HG03064 (cell line): ENCODE measurements at regions not wholly inside any gene's neighbourhood (a gene's known extent, or its start where the extent isn't known, plus 50 kb on each side); places are given as distances from the start of the nearest gene placed in this dataset.
"Not testable (repeated sequence)": the region's sequence is repeated elsewhere in the genome, so short reads cannot be mapped to it uniquely, and the experiment has no call there.

Experiments used
- ATAC-seq: cut with Tn5 transposase; IDR thresholded peaks from one replicate; pipeline ENCODE4 v1.9.1; 2021; ENCODE audit warnings: low read depth; ENCODE audit not compliant: unreplicated experiment

DNA sequence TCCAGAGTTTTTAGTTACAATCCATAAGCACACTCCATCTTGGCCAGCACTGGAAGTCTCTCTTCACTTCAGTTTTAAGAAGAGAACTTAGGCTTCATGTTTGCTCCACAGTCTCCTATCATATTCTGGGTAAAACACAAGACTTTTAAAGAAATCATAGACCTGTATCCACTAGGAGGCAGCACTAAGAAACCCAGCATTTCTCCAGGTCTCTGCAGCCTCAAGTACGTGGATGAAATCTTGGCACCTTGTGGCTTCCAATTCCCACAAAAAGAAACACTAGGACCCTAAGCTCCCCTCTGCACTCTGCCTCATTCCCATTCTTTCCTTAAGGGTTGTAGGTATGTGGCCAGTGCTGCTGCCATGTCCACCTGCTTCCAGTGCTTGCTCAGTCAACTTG is 367.3 kb upstream of the CASK start:
- no peak for ATAC-seq

- no peak for ATAC-seq
Observed at GRCh38 chrX:42289492-42290385, 366.4 kb upstream of the CASK start.

DNA sequence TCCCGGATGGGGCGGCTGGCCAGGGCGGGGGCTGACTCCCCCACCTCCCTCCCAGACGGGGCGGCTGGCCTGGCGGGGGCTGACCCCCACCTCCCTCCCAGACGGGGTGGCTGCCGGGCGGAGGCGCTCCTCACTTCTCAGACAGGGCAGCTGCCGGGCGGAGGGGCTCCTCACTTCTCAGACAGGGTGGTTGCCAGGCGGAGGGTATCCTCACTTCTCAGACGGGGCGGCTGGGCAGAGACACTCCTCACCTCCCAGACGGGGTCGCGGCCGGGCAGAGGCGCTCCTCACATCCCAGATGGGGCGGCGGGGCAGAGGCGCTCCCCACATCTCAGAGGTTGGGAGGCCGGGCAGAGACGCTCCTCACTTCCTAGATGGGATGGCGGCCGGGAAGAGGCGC is 362.3 kb upstream of the CASK start:
- not testable (repeated sequence) for ATAC-seq

DNA sequence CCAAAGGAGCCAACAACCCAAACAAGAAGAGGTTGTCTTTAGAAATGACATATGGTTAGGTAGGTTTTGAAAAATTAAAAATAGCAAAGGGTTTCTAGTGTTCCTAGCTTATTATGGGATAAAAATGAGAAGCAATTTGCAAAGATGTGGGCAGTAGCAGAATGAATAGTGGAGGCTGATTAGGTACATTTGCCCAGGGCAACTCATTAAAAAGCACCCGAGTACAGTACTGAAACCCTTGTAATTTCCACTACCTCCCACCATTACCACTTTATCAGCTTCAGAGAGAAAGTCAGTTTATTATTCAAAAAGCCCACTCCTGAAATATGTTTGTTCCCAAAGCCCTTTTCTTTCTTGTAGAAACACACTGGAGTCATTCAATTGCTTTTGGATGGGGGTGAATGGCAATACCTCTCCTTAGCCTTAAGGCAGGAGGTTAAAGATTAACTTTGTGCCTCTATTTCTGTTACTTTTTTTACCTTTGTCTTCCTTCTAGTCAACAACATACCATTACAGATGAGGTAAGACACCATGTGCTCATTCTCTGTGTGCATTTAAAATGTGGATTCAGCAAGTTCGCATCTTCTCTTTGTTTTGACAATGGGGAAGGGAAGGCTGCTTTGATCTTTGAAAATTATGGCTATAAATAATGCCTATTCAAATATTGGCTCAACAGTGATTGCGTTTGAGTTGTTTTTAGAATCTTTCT is 353.8 kb upstream of the CASK start:
- no peak for ATAC-seq

GRCh38 chrX:42274151-42274550 is 350.8 kb upstream of the CASK start:
- no peak for ATAC-seq

- ATAC-seq: no peak
Observed at GRCh38 chrX:42273387-42273786, 350.0 kb upstream of the CASK start.

GRCh38 chrX:42269186-42269585 is 345.8 kb upstream of the CASK start:
- ATAC-seq: no peak

DNA sequence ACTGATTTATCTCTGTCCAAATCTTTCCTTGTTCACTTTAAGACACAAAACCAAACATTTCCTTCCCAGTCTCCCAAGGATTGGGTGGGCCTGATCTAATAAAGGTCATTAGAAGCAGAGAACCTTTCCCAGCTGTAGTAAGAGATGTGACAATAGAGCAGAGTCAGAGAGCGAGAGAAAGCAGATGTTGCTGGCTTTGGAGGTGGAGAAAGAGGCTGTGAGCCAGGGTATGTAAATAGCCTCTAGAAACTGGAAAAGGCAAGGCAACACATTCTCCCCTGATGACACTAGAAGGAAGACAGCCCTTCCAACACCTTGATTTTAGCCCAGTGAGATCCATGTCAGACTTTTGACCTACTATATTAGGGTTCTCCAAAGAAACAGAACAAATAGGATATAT is 337.5 kb upstream of the CASK start:
- ATAC-seq: no peak

- no peak for ATAC-seq
Observed at GRCh38 chrX:42248226-42248625, 324.9 kb upstream of the CASK start.

DNA sequence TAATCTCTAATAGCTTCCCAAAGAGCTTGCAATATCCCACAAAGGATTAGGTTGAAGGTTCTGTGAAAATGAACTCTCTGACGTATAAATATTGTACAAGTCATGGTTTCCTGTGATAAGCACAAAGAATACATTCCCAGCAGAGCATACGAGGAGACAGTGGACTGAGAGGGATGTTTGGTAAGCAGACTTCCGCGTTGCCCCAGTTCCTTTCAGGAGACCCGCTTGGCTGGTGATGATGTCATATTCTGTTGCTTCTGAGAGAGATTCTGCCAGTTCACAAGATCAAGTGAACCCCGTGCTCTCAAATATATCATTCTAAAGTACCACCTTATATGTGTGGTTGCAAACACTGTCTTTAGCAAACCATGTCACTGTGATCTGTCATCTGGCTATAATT is 323.9 kb upstream of the CASK start:
- no peak for ATAC-seq

- ATAC-seq: no peak
Observed at GRCh38 chrX:42246814-42247213, 323.5 kb upstream of the CASK start.

- ATAC-seq: no peak
Observed at GRCh38 chrX:42242004-42242403, 318.6 kb upstream of the CASK start.

GRCh38 chrX:42241421-42241820 is 318.1 kb upstream of the CASK start:
- ATAC-seq: no peak

DNA sequence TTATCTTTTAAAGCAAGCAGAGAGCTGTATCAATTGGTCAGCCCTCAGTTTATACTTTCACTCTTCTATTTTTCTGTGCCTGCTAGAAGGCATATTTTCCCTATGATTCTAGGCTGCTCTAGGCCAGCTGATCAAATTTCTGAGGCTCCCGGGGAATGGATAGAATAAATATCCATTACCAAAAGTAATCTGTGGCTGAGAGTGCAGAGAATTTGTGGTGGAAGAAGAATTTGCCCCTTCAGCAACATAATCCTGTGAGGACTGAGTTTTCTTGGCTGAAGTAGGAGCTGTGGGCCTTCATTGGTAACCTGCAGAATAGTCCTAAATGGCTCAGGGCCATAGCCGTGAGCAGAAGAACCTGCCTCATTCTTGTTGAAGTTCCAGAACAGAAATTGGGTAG is 314.6 kb upstream of the CASK start:
- no peak for ATAC-seq

DNA sequence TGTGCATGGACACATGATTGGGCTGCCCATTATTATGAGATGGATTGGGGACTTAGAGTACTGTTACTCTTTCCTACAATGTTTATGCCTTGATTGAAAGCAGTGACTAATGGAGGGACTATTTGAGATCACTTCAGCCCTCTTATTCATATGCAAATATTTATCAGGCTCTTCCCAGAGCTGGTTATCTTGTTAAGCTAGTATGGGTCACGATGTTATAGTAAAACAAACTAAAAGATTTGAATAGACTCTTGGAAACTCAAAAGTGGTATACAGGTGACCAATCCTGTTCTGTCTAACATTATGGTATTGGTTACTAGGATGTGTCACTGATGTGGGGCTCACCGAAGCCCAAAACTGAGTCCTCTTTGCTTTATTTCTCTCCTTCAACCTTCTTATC is 306.2 kb upstream of the CASK start:
- ATAC-seq: no peak

GRCh38 chrX:42220666-42221065 is 297.3 kb upstream of the CASK start:
- no peak for ATAC-seq

DNA sequence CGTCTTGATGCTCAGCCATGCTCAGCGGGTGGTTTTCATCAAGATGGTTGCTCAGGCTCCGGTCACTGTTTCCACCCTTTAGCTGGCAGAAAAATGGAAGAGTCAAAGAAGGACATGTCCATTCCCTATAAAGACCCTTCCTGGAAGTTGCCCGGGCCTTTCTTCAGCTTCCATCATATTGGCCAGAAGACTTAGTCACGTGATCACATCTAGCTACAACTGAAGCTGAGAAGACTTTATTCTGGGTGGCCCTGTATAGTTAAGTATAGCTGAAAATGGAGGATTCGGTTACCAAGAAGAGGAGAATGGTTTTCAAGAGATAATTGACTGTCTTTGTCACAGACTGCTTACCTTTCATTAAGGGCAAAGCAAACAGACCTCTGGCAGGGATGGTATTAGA is 296.7 kb upstream of the CASK start:
- no peak for ATAC-seq

- ATAC-seq: no peak
Observed at GRCh38 chrX:42219231-42219630, 295.9 kb upstream of the CASK start.

GRCh38 chrX:42195506-42195905 is 272.2 kb upstream of the CASK start:
- no peak for ATAC-seq

- ATAC-seq: no peak
Observed at GRCh38 chrX:42189576-42189975, 266.2 kb upstream of the CASK start.

DNA sequence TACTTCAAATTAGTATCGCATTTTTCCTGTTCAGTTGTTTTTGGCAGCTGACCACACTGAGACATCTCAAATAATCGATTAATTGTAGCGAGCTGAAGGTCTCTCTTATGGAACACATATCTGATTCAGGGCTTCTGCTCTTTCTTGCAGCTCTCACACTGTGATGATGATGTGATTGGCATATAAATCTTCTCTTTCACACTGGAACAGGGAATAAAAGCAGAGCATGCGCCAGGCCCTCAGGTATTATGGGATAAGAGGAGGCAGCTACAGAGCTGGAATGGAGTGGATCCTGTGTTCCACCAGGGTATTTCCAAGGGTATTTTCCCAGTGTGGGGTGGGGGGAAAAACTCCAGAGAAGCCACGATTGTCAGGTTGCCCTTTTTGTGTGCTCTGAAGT is 265.4 kb upstream of the CASK start:
- ATAC-seq: no peak

- ATAC-seq: no peak
Observed at GRCh38 chrX:42176789-42177188, 253.4 kb upstream of the CASK start.
